Inferior parietal cortex (tissue), 1 donor: ENCODE measurements at regions not wholly inside any gene's neighbourhood (a gene's known extent, or its start where the extent isn't known, plus 50 kb on each side); places are given as distances from the start of the nearest gene placed in this dataset.

Source experiments
- DNase-seq: peaks from one replicate; pipeline ENCODE4 v3.0.0-alpha.2; 2016; ENCODE audit errors: extremely low spot score

- no peak for DNase-seq
Measured at GRCh38 chr4:123987408-123987807, 590.8 kb downstream of the SPRY1 start.

GRCh38 chr4:123990310-123990870, 593.8 kb downstream of the SPRY1 start:
- no peak for DNase-seq

GRCh38 chr4:123994917-123995316, 598.3 kb downstream of the SPRY1 start:
- DNase-seq: no peak

GRCh38 chr4:123995936-123996335, 599.3 kb downstream of the SPRY1 start:
- no peak for DNase-seq

- DNase-seq: no peak
Measured at GRCh38 chr4:123996718-123997510, 600.3 kb downstream of the SPRY1 start.

GRCh38 chr4:123997776-123998449, 601.3 kb downstream of the SPRY1 start:
- no peak for DNase-seq

GRCh38 chr4:124000233-124000632, 603.6 kb downstream of the SPRY1 start:
- DNase-seq: no peak

GRCh38 chr4:124015766-124016165, 619.2 kb downstream of the SPRY1 start:
- DNase-seq: no peak

- DNase-seq: no peak
Measured at GRCh38 chr4:124017185-124017785, 620.7 kb downstream of the SPRY1 start.

- peak; percentile 5 for DNase-seq
Measured at GRCh38 chr4:124018383-124019317, 622.1 kb downstream of the SPRY1 start.

GRCh38 chr4:124019749-124020549, 623.4 kb downstream of the SPRY1 start:
- DNase-seq: peak; percentile 2

- DNase-seq: no peak
Measured at GRCh38 chr4:124025000-124025399, 628.4 kb downstream of the SPRY1 start.

- no peak for DNase-seq
Measured at GRCh38 chr4:124025428-124025827, 628.8 kb downstream of the SPRY1 start.

GRCh38 chr4:124028182-124028581, 631.6 kb downstream of the SPRY1 start:
- no peak for DNase-seq

- no peak for DNase-seq
Measured at GRCh38 chr4:124030147-124030546, 633.6 kb downstream of the SPRY1 start.

GRCh38 chr4:124032035-124032434, 635.4 kb downstream of the SPRY1 start:
- DNase-seq: no peak

GRCh38 chr4:124035364-124036041, 638.9 kb downstream of the SPRY1 start:
- no peak for DNase-seq

- DNase-seq: no peak
Measured at GRCh38 chr4:124037236-124037635, 640.6 kb downstream of the SPRY1 start.

- DNase-seq: no peak
Measured at GRCh38 chr4:124044330-124044729, 647.7 kb downstream of the SPRY1 start.

- DNase-seq: no peak
Measured at GRCh38 chr4:124044867-124045266, 648.3 kb downstream of the SPRY1 start.
